ENCODE measurements at regions not wholly inside any gene's neighbourhood (a gene's known extent, or its start where the extent isn't known, plus 50 kb on each side); places are given as distances from the start of the nearest gene placed in this dataset.

- TF ChIP-seq, protein P1, sequence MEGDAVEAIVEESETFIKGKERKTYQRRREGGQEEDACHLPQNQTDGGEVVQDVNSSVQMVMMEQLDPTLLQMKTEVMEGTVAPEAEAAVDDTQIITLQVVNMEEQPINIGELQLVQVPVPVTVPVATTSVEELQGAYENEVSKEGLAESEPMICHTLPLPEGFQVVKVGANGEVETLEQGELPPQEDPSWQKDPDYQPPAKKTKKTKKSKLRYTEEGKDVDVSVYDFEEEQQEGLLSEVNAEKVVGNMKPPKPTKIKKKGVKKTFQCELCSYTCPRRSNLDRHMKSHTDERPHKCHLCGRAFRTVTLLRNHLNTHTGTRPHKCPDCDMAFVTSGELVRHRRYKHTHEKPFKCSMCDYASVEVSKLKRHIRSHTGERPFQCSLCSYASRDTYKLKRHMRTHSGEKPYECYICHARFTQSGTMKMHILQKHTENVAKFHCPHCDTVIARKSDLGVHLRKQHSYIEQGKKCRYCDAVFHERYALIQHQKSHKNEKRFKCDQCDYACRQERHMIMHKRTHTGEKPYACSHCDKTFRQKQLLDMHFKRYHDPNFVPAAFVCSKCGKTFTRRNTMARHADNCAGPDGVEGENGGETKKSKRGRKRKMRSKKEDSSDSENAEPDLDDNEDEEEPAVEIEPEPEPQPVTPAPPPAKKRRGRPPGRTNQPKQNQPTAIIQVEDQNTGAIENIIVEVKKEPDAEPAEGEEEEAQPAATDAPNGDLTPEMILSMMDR (conservative IDR thresholded peaks at IDR 0.05; ENCODE audit: low read length): no peak
- no peak for TF ChIP-seq EZH2phosphoT487 (IDR thresholded peaks at IDR 0.05; ENCODE audit: borderline replicate concordance, low read depth, low read length)
- no peak overlapping the region for H2AFZ ChIP-seq (ENCODE audit: low read length)
- H3K9me3 ChIP-seq (ENCODE audit: low read length): no peaks in the 10 kb centered on the region
- H3K4me3 ChIP-seq (ENCODE audit: low read depth, low read length, poor library complexity, severe bottlenecking): no peak overlapping the region
- H4K20me1 ChIP-seq (ENCODE audit: insufficient read depth, low read length): no peaks in the 10 kb centered on the region
- H3K9me2 ChIP-seq (ENCODE audit: insufficient read depth, low read length): no peaks in the 10 kb centered on the region
- no peaks in the 10 kb centered on the region for H3K36me3 ChIP-seq (ENCODE audit: insufficient read depth, low read length)
- no peaks in the 10 kb centered on the region for H3K4me1 ChIP-seq (ENCODE audit: insufficient read depth, low read length, poor library complexity, severe bottlenecking)
- no peaks in the 10 kb centered on the region for H3K79me2 ChIP-seq (ENCODE audit: insufficient read depth, low read depth, low read length)
- POLR2A ChIA-PET: interaction anchor here (0.7 to 1.2 kb wide), 2 partner anchors 33 to 36 kb away, joined by 3 to 5 read pairs; no protein-coding TSS in a partner anchor
- no TSS peak for BruUV-seq (replicated peaks)
- intact Hi-C loops (cut with micrococcal nuclease; ENCODE audit: unreplicated experiment): no loop called here
- no peak for DNase-seq (ENCODE audit: low spot score)
- CTCF ChIA-PET (ENCODE audit: unreplicated experiment): no interaction called here
- H3K27ac ChIP-seq (ENCODE audit: low read depth, low read length, poor library complexity, severe bottlenecking): no peak overlapping the region
- H3K4me2 ChIP-seq (ENCODE audit: low read length): no peak overlapping the region
Observed at GRCh38 chr12:92259696-92260251, 114.1 kb upstream of the BTG1 start.

GRCh38 chr12:92259291-92259690, 113.6 kb upstream of the BTG1 start:
- no peak overlapping the region for H3K4me3 ChIP-seq (ENCODE audit: low read depth, low read length, poor library complexity, severe bottlenecking)
- no peak overlapping the region for H3K27ac ChIP-seq (ENCODE audit: low read depth, low read length, poor library complexity, severe bottlenecking)
- H2AFZ ChIP-seq (ENCODE audit: low read length): no peak overlapping the region
- H3K4me2 ChIP-seq (ENCODE audit: low read length): no peak overlapping the region
- no peak for DNase-seq (ENCODE audit: low spot score)
- BruUV-seq (replicated peaks): no TSS peak
- ChIA-PET CTCF (ENCODE audit: unreplicated experiment) (no interaction called here), POLR2A (interaction anchor here (0.5 to 0.7 kb wide), 2 partner anchors 29 to 33 kb away, joined by 3 to 5 read pairs; no protein-coding TSS in a partner anchor)
- intact Hi-C loops (cut with micrococcal nuclease; ENCODE audit: unreplicated experiment): no loop called here
- no peaks in the 10 kb centered on the region for H3K9me2 ChIP-seq (ENCODE audit: insufficient read depth, low read length)
- H4K20me1 ChIP-seq (ENCODE audit: insufficient read depth, low read length): no peaks in the 10 kb centered on the region
- H3K9me3 ChIP-seq (ENCODE audit: low read length): no peaks in the 10 kb centered on the region
- no peak for TF ChIP-seq EZH2phosphoT487 (IDR thresholded peaks at IDR 0.05; ENCODE audit: borderline replicate concordance, low read depth, low read length)
- TF ChIP-seq, protein P1 (conservative IDR thresholded peaks at IDR 0.05; ENCODE audit: low read length): no peak
- H3K79me2 ChIP-seq (ENCODE audit: insufficient read depth, low read depth, low read length): no peaks in the 10 kb centered on the region
- no peaks in the 10 kb centered on the region for H3K4me1 ChIP-seq (ENCODE audit: insufficient read depth, low read length, poor library complexity, severe bottlenecking)
- H3K36me3 ChIP-seq (ENCODE audit: insufficient read depth, low read length): no peaks in the 10 kb centered on the region

- Histone ChIP-seq H3K36me3 (ENCODE audit: insufficient read depth, low read length) (no peaks in the 10 kb centered on the region), H3K4me3 (ENCODE audit: low read depth, low read length, poor library complexity, severe bottlenecking) (no peak overlapping the region), H3K27ac (ENCODE audit: low read depth, low read length, poor library complexity, severe bottlenecking) (no peak overlapping the region), H3K9me3 (ENCODE audit: low read length) (no peaks in the 10 kb centered on the region), H3K4me2 (ENCODE audit: low read length) (no peak overlapping the region), H3K9me2 (ENCODE audit: insufficient read depth, low read length) (no peaks in the 10 kb centered on the region), H3K79me2 (ENCODE audit: insufficient read depth, low read depth, low read length) (no peaks in the 10 kb centered on the region), H2AFZ (ENCODE audit: low read length) (no peak overlapping the region), H4K20me1 (ENCODE audit: insufficient read depth, low read length) (no peaks in the 10 kb centered on the region), H3K4me1 (ENCODE audit: insufficient read depth, low read length, poor library complexity, severe bottlenecking) (no peaks in the 10 kb centered on the region)
- DNase-seq (ENCODE audit: low spot score): no peak
- CTCF ChIA-PET (ENCODE audit: unreplicated experiment): no interaction called here
- POLR2A ChIA-PET: interaction anchor here (0.7 to 1.3 kb wide), 5 partner anchors 13 to 309 kb away, joined by 3 to 4 read pairs (median 3); no protein-coding TSS in a partner anchor
- intact Hi-C loops (cut with micrococcal nuclease; ENCODE audit: unreplicated experiment): no loop called here
- BruUV-seq (replicated peaks): no TSS peak
- TF ChIP-seq EZH2phosphoT487 (IDR thresholded peaks at IDR 0.05; ENCODE audit: borderline replicate concordance, low read depth, low read length): no peak
- TF ChIP-seq, protein P1 (conservative IDR thresholded peaks at IDR 0.05; ENCODE audit: low read length): no peak
Observed at GRCh38 chr12:92257261-92257660, 111.6 kb upstream of the BTG1 start.

Data from OCI-LY7 (cell line).